Loucy (cell line): ENCODE measurements at regions not wholly inside any gene's neighbourhood (a gene's known extent, or its start where the extent isn't known, plus 50 kb on each side); places are given as distances from the start of the nearest gene placed in this dataset.

ENCODE experiments used
- CTCF ChIP-seq: fragments of 200-600 bp; sonication (generic); conservative IDR thresholded peaks from 2 replicates; pipeline ENCODE4 v1.5.1; 2014; ENCODE audit warnings: mild to moderate bottlenecking, antibody characterized with exemption, low read length
- EZH2phosphoT487 ChIP-seq: fragments of 200-600 bp; IDR thresholded peaks from 2 replicates; pipeline ENCODE4 v1.6.1; 2018; ENCODE audit warnings: antibody characterized with exemption, mild to moderate bottlenecking, moderate library complexity, borderline replicate concordance

DNA sequence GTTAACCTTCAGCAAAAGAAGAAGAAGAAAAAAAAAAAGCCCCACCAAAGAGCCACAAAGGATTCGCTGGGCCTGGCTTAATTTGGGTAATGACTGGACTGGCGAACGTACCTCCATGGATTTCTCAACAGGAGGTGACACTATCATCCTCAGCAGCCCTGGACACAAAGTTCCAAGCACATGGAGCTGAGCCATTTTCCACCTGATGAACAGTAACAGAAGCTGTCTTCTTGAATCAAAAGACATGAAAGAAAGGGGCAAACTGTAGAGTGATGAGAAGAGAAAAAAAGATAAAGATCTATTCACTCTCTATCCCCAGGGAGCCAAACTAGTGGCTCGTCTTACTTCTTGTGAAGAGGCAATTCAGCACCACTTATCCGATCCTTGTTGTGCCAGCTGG lies 150.2 kb upstream of the TRPM3 start:
- TF ChIP-seq CTCF: no peak
- TF ChIP-seq EZH2phosphoT487: no peak
